ENCODE measurements at regions not wholly inside any gene's neighbourhood (a gene's known extent, or its start where the extent isn't known, plus 50 kb on each side); places are given as distances from the start of the nearest gene placed in this dataset.

GRCh38 chr15:53305554-53305953 is 453.9 kb downstream of the WDR72 start:
- no peak for DNase-seq (ENCODE audit: low read depth)

GRCh38 chr15:53305101-53305500 is 454.4 kb downstream of the WDR72 start:
- DNase-seq (ENCODE audit: low read depth) = no peak

DNA sequence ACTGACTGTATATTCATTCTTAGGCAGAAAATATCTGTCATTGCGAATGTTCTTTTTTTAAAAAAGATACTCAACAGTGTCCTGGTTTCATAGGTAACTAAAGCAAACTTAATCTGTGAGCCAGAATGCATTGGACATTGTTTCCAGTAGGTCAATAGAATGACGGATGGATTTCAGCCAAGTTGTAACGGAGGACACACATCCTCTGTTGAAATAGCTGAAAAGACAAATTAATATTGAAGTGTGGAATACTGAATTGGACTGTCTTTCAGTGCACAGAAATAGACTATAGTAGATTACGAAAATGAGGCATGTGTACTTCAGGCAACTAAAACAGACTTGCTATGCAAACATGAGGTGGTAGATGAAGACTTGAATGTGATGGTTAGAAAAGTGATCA is 461.6 kb downstream of the WDR72 start:
- no peak for DNase-seq (ENCODE audit: low read depth)

GRCh38 chr15:53296603-53297002 is 462.9 kb downstream of the WDR72 start:
- DNase-seq (ENCODE audit: low read depth) = no peak

GRCh38 chr15:53295574-53295973 is 463.9 kb downstream of the WDR72 start:
- no peak for DNase-seq (ENCODE audit: low read depth)

DNA sequence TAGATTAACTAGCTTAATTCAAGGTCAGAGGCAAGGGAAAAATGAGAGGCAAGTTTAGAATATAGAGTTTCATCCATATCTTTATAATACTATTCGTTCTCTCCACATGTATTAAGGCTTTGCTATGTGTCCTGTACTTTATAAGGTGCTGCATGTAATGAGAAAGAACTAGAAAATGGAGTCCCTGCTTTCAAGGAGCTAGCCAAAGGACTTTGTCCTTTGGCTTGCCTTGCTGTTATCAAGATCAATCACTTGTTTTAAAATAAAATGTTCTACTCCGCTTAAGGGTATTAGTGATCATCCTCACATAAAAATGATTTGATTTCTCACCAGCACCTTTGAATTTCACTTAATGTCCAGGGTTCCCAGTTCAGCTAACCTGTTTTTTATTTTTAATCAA is 470.9 kb downstream of the WDR72 start:
- DNase-seq (ENCODE audit: low read depth) = no peak

- DNase-seq (ENCODE audit: low read depth) = no peak
Measured at GRCh38 chr15:53274630-53275029, 484.5 kb upstream of the ONECUT1 start.

- no peak for DNase-seq (ENCODE audit: low read depth)
Measured at GRCh38 chr15:53272116-53272515, 482.0 kb upstream of the ONECUT1 start.

- DNase-seq (ENCODE audit: low read depth) = no peak
Measured at GRCh38 chr15:53266176-53266575, 476.0 kb upstream of the ONECUT1 start.

DNA sequence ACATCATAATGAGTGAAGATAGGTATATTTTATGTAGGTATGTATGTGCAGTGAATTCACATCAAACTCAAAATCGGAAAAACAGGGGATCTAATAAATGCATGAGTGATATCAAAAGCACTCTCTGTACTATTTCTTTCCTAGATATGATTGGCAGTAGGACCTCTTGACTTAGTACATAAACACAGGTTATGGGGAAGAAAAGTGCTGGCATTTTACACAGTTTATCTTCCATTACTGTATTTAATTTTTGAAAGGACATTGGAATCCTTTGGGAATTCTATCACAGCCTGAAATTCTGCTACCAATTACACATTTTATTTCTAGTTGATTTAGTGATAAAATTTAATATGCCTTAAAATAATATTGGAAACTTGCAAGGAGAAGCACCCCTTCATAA is 470.5 kb upstream of the ONECUT1 start:
- DNase-seq (ENCODE audit: low read depth) = no peak

- DNase-seq (ENCODE audit: low read depth) = no peak
Measured at GRCh38 chr15:53256457-53256856, 466.3 kb upstream of the ONECUT1 start.

DNA sequence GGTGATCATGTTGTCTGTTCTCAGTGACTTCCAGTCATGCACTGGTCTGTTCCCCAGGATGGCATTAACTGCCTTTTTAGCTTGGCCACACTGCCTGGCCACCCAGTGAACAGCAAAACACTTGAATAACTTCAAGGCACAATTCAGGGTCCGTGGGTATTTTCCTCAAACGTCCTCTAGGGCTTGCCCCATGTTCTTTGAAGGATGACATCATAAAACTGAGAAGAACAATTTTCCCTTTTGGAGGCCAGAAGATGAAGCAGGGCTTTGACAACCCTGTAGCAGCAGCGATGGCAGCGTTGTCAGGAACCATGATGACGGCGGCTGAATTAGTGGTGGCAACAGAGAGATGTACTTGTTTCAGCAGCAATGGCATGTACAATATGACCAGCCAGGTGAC is 465.9 kb upstream of the ONECUT1 start:
- no peak for DNase-seq (ENCODE audit: low read depth)

DNA sequence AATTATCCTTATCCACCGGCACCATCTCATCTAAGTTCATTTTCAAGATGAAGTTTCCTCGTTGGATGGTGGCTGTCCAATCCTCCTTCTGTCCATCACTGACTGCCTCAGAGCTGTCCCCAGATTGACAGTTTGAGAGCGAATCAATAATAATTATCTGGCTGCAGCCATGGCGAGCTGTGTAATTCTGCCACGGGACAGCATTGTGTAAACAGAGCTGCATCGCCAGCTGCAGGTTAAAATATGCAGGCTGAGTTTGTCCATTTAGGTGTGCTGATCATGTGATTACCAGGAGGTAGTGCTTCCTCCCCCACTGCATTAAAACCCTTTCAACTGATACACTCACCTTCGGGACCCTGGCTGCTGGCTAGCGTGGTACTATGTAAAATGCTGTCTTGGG is 461.9 kb upstream of the ONECUT1 start:
- no peak for DNase-seq (ENCODE audit: low read depth)

GRCh38 chr15:53251523-53251922 is 461.4 kb upstream of the ONECUT1 start:
- no peak for DNase-seq (ENCODE audit: low read depth)

DNA sequence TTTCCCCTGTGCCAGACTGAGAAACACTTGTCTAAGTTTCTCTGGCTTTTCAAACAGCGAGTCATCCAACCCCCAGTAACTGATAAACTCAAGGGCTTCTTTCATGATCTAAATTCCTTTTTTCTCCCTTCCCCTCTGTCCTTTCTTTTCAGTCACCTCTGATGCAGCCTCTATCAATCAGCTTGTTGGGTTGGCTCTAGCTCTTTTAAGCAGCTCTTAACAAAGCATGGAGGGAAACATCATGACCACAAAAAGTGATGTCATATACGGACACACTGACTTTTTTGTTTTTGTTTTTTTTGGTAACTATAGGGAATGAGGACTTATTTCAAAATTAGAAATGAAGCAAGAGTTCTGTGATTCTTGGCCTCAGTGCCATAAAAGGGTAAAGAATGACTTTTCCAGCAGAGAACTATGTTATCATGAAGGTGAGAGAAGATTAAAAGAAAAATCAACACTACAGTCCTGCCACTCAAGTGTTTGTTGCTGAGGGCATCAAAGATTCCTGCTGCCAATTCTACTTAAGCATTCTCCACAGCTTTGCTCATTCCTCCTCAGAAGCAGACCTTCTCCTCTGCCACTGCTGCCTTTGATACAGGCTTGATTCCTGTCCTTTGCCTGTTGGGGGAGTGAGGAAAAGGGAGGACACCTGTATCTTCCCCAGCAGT is 457.0 kb upstream of the ONECUT1 start:
- DNase-seq (ENCODE audit: low read depth) = no peak

DNA sequence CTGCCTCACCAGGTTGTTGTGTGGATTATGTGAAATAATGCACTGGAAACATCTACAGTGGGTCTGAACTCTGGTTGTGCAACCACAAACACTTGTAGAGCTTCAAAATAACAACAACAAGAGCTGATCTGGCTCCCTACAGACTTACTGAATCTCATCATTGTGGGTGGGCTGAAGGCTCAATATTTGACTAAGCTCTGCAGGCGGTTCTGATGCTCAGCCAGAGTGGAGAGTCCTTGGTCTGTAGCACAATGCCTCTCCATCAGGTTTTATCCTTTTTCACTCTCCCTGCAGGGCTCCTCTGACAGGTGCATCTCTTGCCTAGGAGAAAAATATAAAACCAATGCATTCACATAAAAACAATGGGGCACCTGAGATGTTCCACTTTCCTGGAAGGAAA is 456.3 kb upstream of the ONECUT1 start:
- no peak for DNase-seq (ENCODE audit: low read depth)

- no peak for DNase-seq (ENCODE audit: low read depth)
Measured at GRCh38 chr15:53233801-53234200, 443.7 kb upstream of the ONECUT1 start.

DNA sequence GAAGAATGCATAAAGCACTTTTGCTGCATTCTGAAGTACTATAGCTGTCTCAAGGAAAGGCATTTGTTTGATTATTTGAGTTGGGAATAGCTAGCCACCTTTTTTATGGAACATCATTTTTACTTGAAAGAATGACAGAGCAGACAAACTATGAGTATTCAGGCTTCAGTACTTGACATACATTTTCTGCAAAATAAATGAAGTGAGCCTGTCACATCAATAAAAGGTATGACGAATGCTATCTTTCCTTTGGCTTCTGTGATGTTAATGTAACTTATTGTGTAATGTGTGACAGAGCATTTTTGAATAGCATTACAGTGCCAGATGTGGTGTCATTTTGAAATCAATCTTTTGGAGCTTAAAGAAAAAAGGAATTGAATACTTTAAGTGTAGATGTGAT is 440.3 kb upstream of the ONECUT1 start:
- DNase-seq (ENCODE audit: low read depth) = no peak

DNA sequence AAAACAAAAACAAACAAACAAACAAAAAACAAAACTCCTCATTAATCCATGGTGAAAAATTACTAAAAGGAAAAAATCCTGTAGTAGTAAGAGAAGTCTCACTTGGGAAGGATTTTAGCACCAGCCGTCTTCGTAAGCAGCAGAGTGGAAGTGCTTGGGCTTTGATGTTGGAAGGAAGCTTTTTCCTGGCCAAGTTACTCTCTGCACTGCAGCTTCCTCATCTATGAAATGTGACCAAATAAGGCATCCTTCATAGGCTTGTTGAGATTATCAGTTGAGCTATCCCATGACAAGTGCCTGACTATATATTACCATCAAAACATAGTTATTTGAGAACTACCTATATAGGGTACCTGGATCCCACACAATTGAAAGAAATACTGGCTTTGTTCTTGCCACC is 436.4 kb upstream of the ONECUT1 start:
- DNase-seq (ENCODE audit: low read depth) = no peak

DNA sequence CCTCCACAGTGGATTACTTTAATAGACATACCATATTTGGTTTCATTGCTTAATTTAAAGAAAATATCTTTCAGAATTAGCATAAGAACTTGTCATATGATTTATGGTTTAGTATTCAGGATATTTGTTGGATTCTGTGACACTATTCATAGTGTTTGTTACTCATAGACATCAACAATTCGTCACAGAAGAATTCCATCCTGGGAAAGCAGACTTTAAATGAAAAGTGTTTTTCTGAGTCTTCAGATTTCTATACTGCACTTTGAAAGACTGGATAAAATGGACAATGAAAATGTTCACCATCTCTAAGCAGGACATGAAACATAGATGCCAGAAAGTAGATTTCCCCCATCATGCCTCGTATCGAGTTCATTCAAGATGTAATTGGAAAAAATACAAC is 435.6 kb upstream of the ONECUT1 start:
- DNase-seq (ENCODE audit: low read depth) = no peak

DNA sequence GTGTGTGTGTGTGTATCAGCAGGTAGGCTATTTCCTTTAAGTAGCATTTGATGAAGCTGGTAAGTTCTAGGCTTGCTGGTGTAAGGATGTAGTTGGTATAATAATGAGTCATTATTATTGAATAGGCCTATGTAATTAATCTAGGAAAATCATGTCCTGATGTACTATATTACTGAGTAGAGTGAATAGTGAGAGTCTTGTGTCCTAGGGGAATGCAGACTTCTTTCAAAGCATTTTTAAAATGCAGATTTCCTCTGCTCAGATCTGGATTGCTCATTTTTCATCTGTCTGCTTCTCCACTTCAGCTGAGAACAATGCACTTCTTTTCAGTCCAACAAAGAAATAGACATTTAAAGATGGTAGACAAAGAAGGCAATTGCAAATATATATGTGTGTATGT is 434.2 kb upstream of the ONECUT1 start:
- DNase-seq (ENCODE audit: low read depth) = no peak

GRCh38 chr15:53223815-53224214 is 433.7 kb upstream of the ONECUT1 start:
- no peak for DNase-seq (ENCODE audit: low read depth)

DNA sequence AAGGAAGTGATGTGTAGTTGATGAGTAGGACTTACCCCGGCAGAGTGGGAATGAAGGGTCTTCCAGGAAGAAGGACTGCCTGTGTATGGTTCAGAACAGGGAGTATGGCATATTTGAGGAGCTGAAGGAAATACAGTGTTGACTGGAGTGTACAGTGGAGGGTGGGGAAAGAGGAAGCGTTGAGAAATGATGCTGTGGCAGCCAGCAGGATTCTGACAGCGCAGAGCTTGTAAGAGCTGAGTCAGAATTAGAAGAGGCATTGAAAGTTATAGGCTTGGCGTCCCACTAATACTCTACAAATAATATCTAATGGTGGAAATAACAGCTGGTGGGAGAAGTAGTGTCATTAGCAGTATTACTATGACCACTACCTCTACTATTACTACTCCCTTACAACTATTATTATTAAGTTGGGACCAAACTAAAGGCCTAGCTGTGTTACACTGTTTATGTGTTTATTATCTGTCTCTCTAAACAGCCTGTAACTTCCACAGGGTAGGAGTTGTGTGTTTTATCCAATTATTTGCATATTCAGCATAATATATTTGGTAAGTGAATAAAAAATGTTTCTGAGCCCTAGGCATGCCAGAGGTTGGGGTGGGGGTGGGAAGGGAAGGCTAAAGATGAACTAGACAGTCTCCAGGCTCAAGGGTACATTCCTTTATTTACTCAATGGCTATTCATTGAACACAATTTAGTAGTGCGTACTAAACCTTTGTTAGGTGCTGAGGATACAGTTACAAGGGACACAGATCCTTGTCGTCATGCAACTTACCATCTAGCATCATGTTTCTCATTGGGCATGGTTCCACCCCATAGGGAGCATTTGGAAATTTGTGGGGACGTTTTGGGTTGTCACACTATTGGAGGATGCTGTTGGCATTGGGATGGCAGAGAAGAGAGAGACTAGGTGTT is 428.8 kb upstream of the ONECUT1 start:
- no peak for DNase-seq (ENCODE audit: low read depth)
